Endothelial cell (in vitro differentiated cells): ENCODE measurements at regions not wholly inside any gene's neighbourhood (a gene's known extent, or its start where the extent isn't known, plus 50 kb on each side); places are given as distances from the start of the nearest gene placed in this dataset.

Experiments
- DNase-seq: peaks from one replicate; pipeline ENCODE4 v3.0.0; 2021; ENCODE audit warnings: low spot score
- H3K27ac Mint-ChIP-seq: one replicate; pipeline ENCODE4 v1.8.0; 2021; ENCODE audit warnings: mixed read lengths, inconsistent platforms; ENCODE audit not compliant: unreplicated experiment
- H3K27me3 Mint-ChIP-seq: one replicate; pipeline ENCODE4 v1.8.0; 2021; ENCODE audit warnings: mild to moderate bottlenecking, moderate library complexity, mixed read lengths, inconsistent platforms; ENCODE audit not compliant: unreplicated experiment
- H3K36me3 Mint-ChIP-seq: one replicate; pipeline ENCODE4 v1.8.0; 2021; ENCODE audit warnings: mild to moderate bottlenecking, low read depth, mixed read lengths, inconsistent platforms; ENCODE audit not compliant: unreplicated experiment
- H3K4me1 Mint-ChIP-seq: one replicate; pipeline ENCODE4 v1.8.0; 2021; ENCODE audit warnings: mild to moderate bottlenecking, mixed read lengths, inconsistent platforms; ENCODE audit not compliant: unreplicated experiment
- H3K4me3 Mint-ChIP-seq: one replicate; pipeline ENCODE4 v1.8.0; 2021; ENCODE audit warnings: mild to moderate bottlenecking, mixed read lengths, inconsistent platforms; ENCODE audit not compliant: unreplicated experiment
- H3K9me3 Mint-ChIP-seq: one replicate; pipeline ENCODE4 v1.8.0; 2021; ENCODE audit warnings: mixed read lengths, inconsistent platforms; ENCODE audit not compliant: unreplicated experiment
- TF ChIP-seq, protein P1 (sequence below): fragments of 200-600 bp; sonication (generic); IDR thresholded peaks from one replicate; pipeline ENCODE4 v1.5.0; 2021; ENCODE audit warnings: antibody characterized with exemption; ENCODE audit not compliant: unreplicated experiment

DNA sequence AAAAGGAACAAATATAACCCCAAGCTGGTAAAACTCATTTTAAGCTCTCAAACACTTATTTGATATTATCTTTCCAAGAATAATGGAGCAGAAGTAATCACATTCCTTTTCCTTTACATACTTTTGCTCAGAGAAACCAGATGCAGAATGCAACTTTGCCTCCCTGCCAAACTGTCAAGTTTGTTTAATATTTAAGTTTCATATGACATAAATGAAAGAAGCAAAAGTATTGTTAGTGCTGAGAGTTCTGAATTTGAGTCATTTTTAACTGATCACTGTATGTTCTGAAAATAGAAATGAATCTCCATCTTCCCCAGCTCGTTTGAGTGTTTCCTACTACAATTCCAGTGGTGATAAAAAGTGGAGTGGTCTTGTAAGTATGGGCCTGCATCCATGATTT is 423.4 kb downstream of the PID1 start:
- H3K27ac Mint-ChIP-seq, result no peak overlapping the region
- no peaks in the 10 kb centered on the region for H3K27me3 Mint-ChIP-seq
- no peaks in the 10 kb centered on the region for H3K36me3 Mint-ChIP-seq
- no peak for DNase-seq
- no peaks in the 10 kb centered on the region for H3K4me1 Mint-ChIP-seq
- H3K4me3 Mint-ChIP-seq, result no peak overlapping the region
- no peaks in the 10 kb centered on the region for H3K9me3 Mint-ChIP-seq
- TF ChIP-seq, protein P1, sequence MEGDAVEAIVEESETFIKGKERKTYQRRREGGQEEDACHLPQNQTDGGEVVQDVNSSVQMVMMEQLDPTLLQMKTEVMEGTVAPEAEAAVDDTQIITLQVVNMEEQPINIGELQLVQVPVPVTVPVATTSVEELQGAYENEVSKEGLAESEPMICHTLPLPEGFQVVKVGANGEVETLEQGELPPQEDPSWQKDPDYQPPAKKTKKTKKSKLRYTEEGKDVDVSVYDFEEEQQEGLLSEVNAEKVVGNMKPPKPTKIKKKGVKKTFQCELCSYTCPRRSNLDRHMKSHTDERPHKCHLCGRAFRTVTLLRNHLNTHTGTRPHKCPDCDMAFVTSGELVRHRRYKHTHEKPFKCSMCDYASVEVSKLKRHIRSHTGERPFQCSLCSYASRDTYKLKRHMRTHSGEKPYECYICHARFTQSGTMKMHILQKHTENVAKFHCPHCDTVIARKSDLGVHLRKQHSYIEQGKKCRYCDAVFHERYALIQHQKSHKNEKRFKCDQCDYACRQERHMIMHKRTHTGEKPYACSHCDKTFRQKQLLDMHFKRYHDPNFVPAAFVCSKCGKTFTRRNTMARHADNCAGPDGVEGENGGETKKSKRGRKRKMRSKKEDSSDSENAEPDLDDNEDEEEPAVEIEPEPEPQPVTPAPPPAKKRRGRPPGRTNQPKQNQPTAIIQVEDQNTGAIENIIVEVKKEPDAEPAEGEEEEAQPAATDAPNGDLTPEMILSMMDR, result no peak

DNA sequence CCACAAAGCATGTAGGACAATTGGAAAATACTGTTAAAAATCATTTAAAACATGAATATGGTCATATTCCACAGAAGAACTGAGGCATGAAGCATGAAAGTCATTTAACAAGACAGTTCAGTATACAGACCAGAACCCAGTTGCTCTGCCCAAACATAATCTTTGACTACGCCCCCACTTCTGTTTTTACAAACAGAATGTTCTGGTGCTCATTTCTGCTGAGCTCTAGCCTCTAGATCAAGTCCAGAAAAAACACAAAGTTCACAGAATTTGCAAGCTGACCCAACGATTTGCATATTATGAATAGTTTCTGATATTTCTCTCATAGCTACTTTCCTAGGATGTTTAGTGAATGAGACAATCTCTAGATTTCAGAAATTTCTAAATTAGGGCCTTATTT is 424.9 kb downstream of the PID1 start:
- H3K4me1 Mint-ChIP-seq, result no peaks in the 10 kb centered on the region
- TF ChIP-seq, protein P1, result no peak
- no peaks in the 10 kb centered on the region for H3K36me3 Mint-ChIP-seq

DNA sequence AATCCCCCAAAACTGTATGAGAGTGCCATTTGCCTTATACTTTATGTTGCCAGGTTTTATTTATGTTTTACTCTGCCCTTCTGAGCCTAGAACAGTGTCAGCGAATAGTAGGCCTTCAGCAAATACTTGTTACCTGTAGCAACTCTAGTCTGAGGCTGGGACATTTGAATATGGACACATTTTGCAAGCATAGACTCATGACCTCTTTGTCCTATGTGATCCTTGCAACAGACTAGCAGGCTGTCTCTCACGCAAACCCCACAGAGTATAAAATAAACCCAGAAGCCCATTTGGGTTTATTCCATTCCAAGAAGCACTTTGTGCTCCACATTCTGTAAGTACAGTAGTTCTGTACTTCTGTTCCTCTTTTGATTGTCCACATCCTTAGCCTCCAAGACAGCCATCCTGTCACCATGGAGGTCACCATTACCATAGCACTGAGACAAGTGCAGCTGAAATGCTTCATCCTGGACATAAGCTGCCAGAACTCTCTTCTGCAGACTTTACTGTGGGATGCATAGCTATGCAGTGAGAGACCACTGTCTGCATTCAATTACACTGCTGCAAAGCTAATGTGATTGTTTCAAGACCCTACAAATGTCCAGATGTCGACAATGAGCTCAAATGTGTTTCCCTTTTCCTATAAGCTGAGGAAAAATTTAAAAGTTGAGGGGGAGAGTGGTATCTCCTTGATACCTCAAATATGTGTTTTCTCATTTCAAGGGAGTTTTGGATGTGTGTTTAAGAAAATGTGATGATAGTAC is 425.7 kb downstream of the PID1 start:
- Mint-ChIP-seq H3K9me3 (no peaks in the 10 kb centered on the region), H3K36me3 (no peaks in the 10 kb centered on the region), H3K4me3 (no peak overlapping the region), H3K4me1 (no peaks in the 10 kb centered on the region), H3K27ac (no peak overlapping the region), H3K27me3 (no peaks in the 10 kb centered on the region)
- TF ChIP-seq, protein P1, result no peak
- no peak for DNase-seq

More for the DNA sequence above, 424.9 kb downstream of the PID1 start:
- H3K9me3 Mint-ChIP-seq, result no peaks in the 10 kb centered on the region
- DNase-seq, result no peak
- no peak overlapping the region for H3K4me3 Mint-ChIP-seq
- no peak overlapping the region for H3K27ac Mint-ChIP-seq
- no peaks in the 10 kb centered on the region for H3K27me3 Mint-ChIP-seq

DNA sequence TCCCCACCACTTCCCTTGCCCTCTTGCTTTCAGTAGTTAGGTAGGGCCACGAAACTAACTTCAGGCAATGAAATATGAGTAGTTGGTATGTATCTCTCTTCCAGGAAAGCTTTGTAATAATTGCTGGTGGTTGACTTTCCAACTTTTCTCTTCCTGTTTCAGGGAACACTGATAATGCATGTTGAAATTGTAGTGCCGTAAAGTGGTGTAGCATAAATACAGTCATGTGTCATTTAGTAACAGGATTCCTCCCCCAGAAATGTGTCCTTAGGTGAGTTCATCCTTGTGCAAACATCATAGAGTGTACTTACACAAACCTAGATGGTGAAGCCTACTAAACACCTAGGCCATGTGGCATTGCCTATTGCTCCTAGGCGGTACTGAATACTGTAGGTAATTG is 429.2 kb downstream of the PID1 start:
- H3K27ac Mint-ChIP-seq, result no peak overlapping the region
- TF ChIP-seq, protein P1, result no peak
- no peak overlapping the region for H3K4me3 Mint-ChIP-seq
- no peaks in the 10 kb centered on the region for H3K4me1 Mint-ChIP-seq
- DNase-seq, result no peak
- no peaks in the 10 kb centered on the region for H3K27me3 Mint-ChIP-seq
- H3K36me3 Mint-ChIP-seq, result no peaks in the 10 kb centered on the region
- H3K9me3 Mint-ChIP-seq, result no peaks in the 10 kb centered on the region

DNA sequence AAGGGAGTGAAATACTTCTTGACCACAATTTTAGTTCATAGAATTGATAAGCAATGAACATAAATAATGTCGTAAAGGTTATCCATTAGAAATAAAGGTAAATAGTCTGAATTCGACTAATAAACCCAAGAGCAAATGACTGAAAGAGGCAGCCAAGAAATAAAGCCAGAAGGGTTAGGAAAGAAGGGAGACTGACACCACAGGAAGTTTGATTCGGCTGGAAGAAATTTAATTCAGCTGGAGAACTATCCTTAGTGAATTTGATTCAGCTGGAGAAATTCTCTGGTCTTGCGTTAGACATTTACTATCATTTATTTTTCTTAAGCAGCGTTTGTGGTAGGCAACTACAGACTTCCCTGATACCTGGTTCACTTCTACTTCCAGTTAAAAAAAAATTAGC is 429.6 kb downstream of the PID1 start:
- no peaks in the 10 kb centered on the region for H3K4me1 Mint-ChIP-seq

More for the DNA sequence above, 429.6 kb downstream of the PID1 start:
- no peak overlapping the region for H3K27ac Mint-ChIP-seq
- no peaks in the 10 kb centered on the region for H3K36me3 Mint-ChIP-seq
- no peaks in the 10 kb centered on the region for H3K9me3 Mint-ChIP-seq
- no peak overlapping the region for H3K4me3 Mint-ChIP-seq
- H3K27me3 Mint-ChIP-seq, result no peaks in the 10 kb centered on the region
- DNase-seq, result no peak
- TF ChIP-seq, protein P1, result no peak
